ENCODE measurements at regions not wholly inside any gene's neighbourhood (a gene's known extent, or its start where the extent isn't known, plus 50 kb on each side); places are given as distances from the start of the nearest gene placed in this dataset.

GRCh38 chr10:78548369-78548768 lies 514.7 kb downstream of the RPS24 start:
- DNase-seq (ENCODE audit: extremely low read depth, low read depth), result no peak
- no peak overlapping the region for H3K4me3 ChIP-seq (replicated peaks; ENCODE audit: low read depth, low read length)
- TF ChIP-seq CTCF (IDR thresholded peaks at IDR 0.05; ENCODE audit: low read depth, low read length, missing control alignments), result no peak

GRCh38 chr10:78549140-78549935 lies 515.7 kb downstream of the RPS24 start:
- no peak for DNase-seq (ENCODE audit: extremely low read depth, low read depth)
- TF ChIP-seq CTCF (IDR thresholded peaks at IDR 0.05; ENCODE audit: low read depth, low read length, missing control alignments), result no peak
- H3K4me3 ChIP-seq (replicated peaks; ENCODE audit: low read depth, low read length), result no peak overlapping the region

GRCh38 chr10:78550090-78550489 lies 516.4 kb downstream of the RPS24 start:
- TF ChIP-seq CTCF (IDR thresholded peaks at IDR 0.05; ENCODE audit: low read depth, low read length, missing control alignments), result no peak
- H3K4me3 ChIP-seq (replicated peaks; ENCODE audit: low read depth, low read length), result no peak overlapping the region
- DNase-seq (ENCODE audit: extremely low read depth, low read depth), result no peak

GRCh38 chr10:78550716-78551115 lies 517.1 kb downstream of the RPS24 start:
- TF ChIP-seq CTCF (IDR thresholded peaks at IDR 0.05; ENCODE audit: low read depth, low read length, missing control alignments), result no peak
- DNase-seq (ENCODE audit: extremely low read depth, low read depth), result no peak
- H3K4me3 ChIP-seq (replicated peaks; ENCODE audit: low read depth, low read length), result no peak overlapping the region

- H3K4me3 ChIP-seq (replicated peaks; ENCODE audit: low read depth, low read length), result no peak overlapping the region
- no peak for DNase-seq (ENCODE audit: extremely low read depth, low read depth)
- TF ChIP-seq CTCF (IDR thresholded peaks at IDR 0.05; ENCODE audit: low read depth, low read length, missing control alignments), result no peak
Measured at GRCh38 chr10:78551184-78552005, 517.4 kb upstream of the ZMIZ1 start.

GRCh38 chr10:78552261-78552811 lies 516.4 kb upstream of the ZMIZ1 start:
- no peak for TF ChIP-seq CTCF (IDR thresholded peaks at IDR 0.05; ENCODE audit: low read depth, low read length, missing control alignments)
- H3K4me3 ChIP-seq (replicated peaks; ENCODE audit: low read depth, low read length), result no peak overlapping the region
- no peak for DNase-seq (ENCODE audit: extremely low read depth, low read depth)
